DOHH2 (cell line): ENCODE measurements at regions not wholly inside any gene's neighbourhood (a gene's known extent, or its start where the extent isn't known, plus 50 kb on each side); places are given as distances from the start of the nearest gene placed in this dataset.

Experiments used
- H3F3A ChIP-seq: fragments of 200-600 bp; sonication (generic), shearing (Covaris generic); 2 replicates; pipeline ENCODE4 v1.6.0; 2016; ENCODE audit warnings: antibody characterized with exemption, mild to moderate bottlenecking; ENCODE audit not compliant: control insufficient read depth, insufficient read depth
- H3K27ac ChIP-seq: fragments of 200-600 bp; sonication (generic); 2 replicates; pipeline ENCODE4 v1.5.1; 2014; ENCODE audit warnings: low read depth, mild to moderate bottlenecking, low read length, moderate library complexity
- H3K27me3 ChIP-seq: fragments of 200-600 bp; sonication (generic); 2 replicates; pipeline ENCODE4 v1.6.1; 2014; ENCODE audit warnings: mild to moderate bottlenecking, low read length, mixed read lengths; ENCODE audit not compliant: control insufficient read depth
- H3K36me3 ChIP-seq: fragments of 200-600 bp; sonication (generic); 2 replicates; pipeline ENCODE4 v1.6.1; 2014; ENCODE audit warnings: mild to moderate bottlenecking, low read length, moderate library complexity, mixed read lengths; ENCODE audit not compliant: control insufficient read depth
- H3K4me1 ChIP-seq: fragments of 200-600 bp; sonication (generic); 2 replicates; pipeline ENCODE4 v1.6.1; 2014; ENCODE audit warnings: mild to moderate bottlenecking, low read length, mixed read lengths; ENCODE audit not compliant: control insufficient read depth
- H3K4me2 ChIP-seq: fragments of 200-600 bp; sonication (generic); 2 replicates; pipeline ENCODE4 v1.6.0; 2014; ENCODE audit warnings: mild to moderate bottlenecking, low read length, moderate library complexity
- H3K4me3 ChIP-seq: fragments of 200-600 bp; sonication (generic); 2 replicates; pipeline ENCODE4 v1.5.1; 2014; ENCODE audit warnings: mild to moderate bottlenecking, low read length, mixed read lengths
- H3K79me2 ChIP-seq: fragments of 200-600 bp; sonication (generic); 2 replicates; pipeline ENCODE4 v1.6.1; 2014; ENCODE audit warnings: mild to moderate bottlenecking, low read length, mixed read lengths; ENCODE audit not compliant: control insufficient read depth
- H3K9me2 ChIP-seq: fragments of 200-600 bp; sonication (generic); replicated peaks from 2 replicates; pipeline ENCODE4 v1.6.1; 2014; ENCODE audit warnings: mild to moderate bottlenecking, low read length, mixed read lengths; ENCODE audit not compliant: control insufficient read depth
- H3K9me3 ChIP-seq: fragments of 200-600 bp; sonication (generic); 2 replicates; pipeline ENCODE4 v1.6.1; 2014; ENCODE audit warnings: antibody characterized with exemption, low read length, mixed read lengths; ENCODE audit not compliant: control insufficient read depth, insufficient read depth
- H4K20me1 ChIP-seq: fragments of 200-600 bp; sonication (generic); 2 replicates; pipeline ENCODE4 v1.6.0; 2014; ENCODE audit warnings: low read depth, mild to moderate bottlenecking, antibody characterized with exemption, low read length, moderate library complexity; ENCODE audit not compliant: control insufficient read depth, insufficient read depth
- EZH2phosphoT487 ChIP-seq: fragments of 200-600 bp; sonication (generic); IDR thresholded peaks from 2 replicates; pipeline ENCODE4 v1.6.1; 2017; ENCODE audit warnings: borderline replicate concordance, mild to moderate bottlenecking, antibody characterized with exemption, low read length, moderate library complexity, mixed read lengths
- TF ChIP-seq, protein P1 (sequence below): fragments of 200-600 bp; sonication (generic); IDR thresholded peaks from one replicate; pipeline ENCODE4 v1.5.1; 2014; ENCODE audit warnings: antibody characterized with exemption, mild to moderate bottlenecking, low read depth, low read length; ENCODE audit not compliant: poor library complexity, severe bottlenecking

DNA sequence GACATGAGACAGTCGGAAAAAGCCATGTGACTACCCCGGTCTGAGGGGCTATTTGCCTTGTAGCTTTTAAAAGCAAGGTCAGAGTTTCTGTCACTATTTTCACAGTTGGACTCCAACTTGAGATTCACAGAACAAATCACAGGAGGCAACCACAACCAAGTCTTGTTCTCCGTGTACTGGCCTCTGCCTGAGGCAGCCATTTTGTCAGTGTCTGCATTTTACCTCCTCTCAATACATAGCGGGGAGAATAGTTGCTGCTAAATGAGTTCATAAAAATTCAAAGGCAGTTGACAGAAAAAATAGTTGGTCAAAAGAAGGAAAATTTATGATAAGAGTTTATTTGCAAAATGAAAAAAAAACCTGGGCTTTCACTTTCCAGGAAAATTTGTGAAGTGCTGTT, 501.4 kb downstream of the CCDC85A start:
- H3F3A ChIP-seq, result no peaks in the 10 kb centered on the region
- H3K27me3 ChIP-seq, result no peaks in the 10 kb centered on the region
- no peaks in the 10 kb centered on the region for H4K20me1 ChIP-seq
- no peaks in the 10 kb centered on the region; the same call in 1 of the 2 replicates for H3K9me2 ChIP-seq
- no peaks in the 10 kb centered on the region for H3K79me2 ChIP-seq
- H3K9me3 ChIP-seq, result no peaks in the 10 kb centered on the region
- H3K27ac ChIP-seq, result no peak overlapping the region
- H3K36me3 ChIP-seq, result no peaks in the 10 kb centered on the region
- H3K4me1 ChIP-seq, result no peaks in the 10 kb centered on the region
- TF ChIP-seq, protein P1, sequence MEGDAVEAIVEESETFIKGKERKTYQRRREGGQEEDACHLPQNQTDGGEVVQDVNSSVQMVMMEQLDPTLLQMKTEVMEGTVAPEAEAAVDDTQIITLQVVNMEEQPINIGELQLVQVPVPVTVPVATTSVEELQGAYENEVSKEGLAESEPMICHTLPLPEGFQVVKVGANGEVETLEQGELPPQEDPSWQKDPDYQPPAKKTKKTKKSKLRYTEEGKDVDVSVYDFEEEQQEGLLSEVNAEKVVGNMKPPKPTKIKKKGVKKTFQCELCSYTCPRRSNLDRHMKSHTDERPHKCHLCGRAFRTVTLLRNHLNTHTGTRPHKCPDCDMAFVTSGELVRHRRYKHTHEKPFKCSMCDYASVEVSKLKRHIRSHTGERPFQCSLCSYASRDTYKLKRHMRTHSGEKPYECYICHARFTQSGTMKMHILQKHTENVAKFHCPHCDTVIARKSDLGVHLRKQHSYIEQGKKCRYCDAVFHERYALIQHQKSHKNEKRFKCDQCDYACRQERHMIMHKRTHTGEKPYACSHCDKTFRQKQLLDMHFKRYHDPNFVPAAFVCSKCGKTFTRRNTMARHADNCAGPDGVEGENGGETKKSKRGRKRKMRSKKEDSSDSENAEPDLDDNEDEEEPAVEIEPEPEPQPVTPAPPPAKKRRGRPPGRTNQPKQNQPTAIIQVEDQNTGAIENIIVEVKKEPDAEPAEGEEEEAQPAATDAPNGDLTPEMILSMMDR, result no peak
- TF ChIP-seq EZH2phosphoT487, result no peak
- no peak overlapping the region for H3K4me3 ChIP-seq
- no peak overlapping the region for H3K4me2 ChIP-seq

DNA sequence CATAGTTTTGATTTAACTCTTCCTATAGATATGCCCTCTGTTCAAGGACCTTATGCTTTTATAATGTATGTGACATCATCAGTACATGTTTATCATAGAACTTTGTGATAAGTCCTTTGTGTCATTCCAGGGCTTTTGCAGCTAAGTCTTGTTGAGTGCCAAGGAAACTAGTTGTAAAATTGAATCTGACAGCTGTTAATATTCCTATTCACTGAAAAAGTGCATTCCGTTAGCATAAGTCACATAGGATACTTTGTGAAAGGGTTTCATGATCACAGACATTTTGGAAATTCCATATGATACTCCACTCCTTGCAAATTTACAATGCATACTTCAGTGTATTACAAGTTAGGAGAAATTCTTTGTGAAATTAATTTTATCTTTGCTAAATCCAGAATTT, 503.4 kb downstream of the CCDC85A start:
- Histone ChIP-seq H4K20me1 (no peaks in the 10 kb centered on the region), H3K4me1 (no peaks in the 10 kb centered on the region), H3K9me3 (no peaks in the 10 kb centered on the region), H3K27ac (no peak overlapping the region), H3K4me2 (no peak overlapping the region), H3K27me3 (no peaks in the 10 kb centered on the region), H3K4me3 (no peak overlapping the region), H3K36me3 (no peaks in the 10 kb centered on the region), H3F3A (no peaks in the 10 kb centered on the region), H3K79me2 (no peaks in the 10 kb centered on the region), H3K9me2 (no peaks in the 10 kb centered on the region; the same call in 1 of the 2 replicates)
- TF ChIP-seq EZH2phosphoT487, result no peak
- TF ChIP-seq, protein P1, result no peak

DNA sequence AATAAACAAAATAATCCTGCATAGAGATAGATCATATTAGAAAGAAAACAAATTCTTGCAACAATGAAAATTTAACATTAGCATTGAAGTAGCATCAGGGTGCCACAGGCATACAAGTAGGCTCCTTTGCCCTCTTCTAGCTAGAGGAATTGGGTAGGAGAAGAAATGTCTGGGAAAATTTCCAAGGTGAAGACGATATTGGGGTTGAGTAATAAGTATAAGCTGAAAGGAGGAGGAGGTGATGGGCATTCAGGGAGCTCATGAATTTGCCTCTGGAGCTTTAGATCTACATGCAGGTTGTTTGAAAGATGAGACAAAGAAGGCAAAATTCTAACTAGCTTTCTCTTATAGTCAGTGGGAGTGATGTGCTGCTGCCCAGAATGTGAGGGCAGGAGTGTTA, 504.9 kb downstream of the CCDC85A start:
- H4K20me1 ChIP-seq, result no peaks in the 10 kb centered on the region
- H3K9me3 ChIP-seq, result no peaks in the 10 kb centered on the region
- H3K4me3 ChIP-seq, result no peak overlapping the region
- TF ChIP-seq EZH2phosphoT487, result no peak
- TF ChIP-seq, protein P1, result no peak
- no peaks in the 10 kb centered on the region for H3K79me2 ChIP-seq
- H3K4me2 ChIP-seq, result no peak overlapping the region
- H3K9me2 ChIP-seq, result no peaks in the 10 kb centered on the region; the same call in 1 of the 2 replicates
- H3K27ac ChIP-seq, result no peak overlapping the region
- no peaks in the 10 kb centered on the region for H3K4me1 ChIP-seq
- H3F3A ChIP-seq, result no peaks in the 10 kb centered on the region
- H3K36me3 ChIP-seq, result no peaks in the 10 kb centered on the region
- no peaks in the 10 kb centered on the region for H3K27me3 ChIP-seq
